Erythroblast (primary cell): ENCODE measurements at regions not wholly inside any gene's neighbourhood (a gene's known extent, or its start where the extent isn't known, plus 50 kb on each side); places are given as distances from the start of the nearest gene placed in this dataset.

Experiments
- GATA1 ChIP-seq: IDR thresholded peaks from 2 replicates; pipeline ENCODE4 v1.6.1; 2011; ENCODE audit warnings: low read depth, mild to moderate bottlenecking, control low read depth, low read length, moderate library complexity
- POLR2A ChIP-seq: IDR thresholded peaks from 2 replicates; pipeline ENCODE4 v1.6.1; 2011; ENCODE audit warnings: mild to moderate bottlenecking, low read length

- TF ChIP-seq POLR2A (no peak), GATA1 (no peak)
These were observed 240.4 kb downstream of the EDEM1 start for GRCh38 chr3:5427938-5428337.
